H1 (cell line): ENCODE measurements at regions not wholly inside any gene's neighbourhood (a gene's known extent, or its start where the extent isn't known, plus 50 kb on each side); places are given as distances from the start of the nearest gene placed in this dataset.

ENCODE experiments used
- CTCF ChIA-PET: fragments of 300-600 bp; sonication (Branson Sonifier 250); formaldehyde crosslinking; loops from one replicate; lab custom pipeline; 2021; ENCODE audit not compliant: partially characterized antibody; lab: Charles Lee
- POLR2A ChIA-PET: fragments of 300-600 bp; sonication (Branson Sonifier 250); formaldehyde crosslinking; loops from one replicate; lab custom pipeline; 2021; ENCODE audit warnings: inconsistent platforms; ENCODE audit not compliant: partially characterized antibody; lab: Charles Lee
- DNase-seq, 2 experiments: peaks; one replicate each; pipeline versions ENCODE4 v3.0.0 to v3.0.0-alpha.2; 2010 to 2022; ENCODE audit warnings: low spot score in 2 of 2, low read depth in 1 of 2, mixed read lengths in 1 of 2
- FAIRE-seq: peaks from 2 replicates; lab custom pipeline; 2011; peaks lifted over from hg19 to GRCh38; lab: Jason Lieb, UNC
- H2AFZ ChIP-seq: 2 replicates; pipeline ENCODE4 v1.8.1; 2012; ENCODE audit warnings: low read length, inconsistent platforms
- H2AK5ac ChIP-seq: 2 replicates; pipeline ENCODE4 v1.6.1; 2013; ENCODE audit warnings: low read depth, low read length
- H2BK120ac ChIP-seq: replicated peaks from 2 replicates; pipeline ENCODE3; 2013; ENCODE audit warnings: low read depth, low read length, inconsistent platforms
- H2BK12ac ChIP-seq: 2 replicates; pipeline ENCODE4 v1.6.1; 2013; ENCODE audit warnings: low read depth, low read length
- H2BK15ac ChIP-seq: 2 replicates; pipeline ENCODE4 v1.6.1; 2013; ENCODE audit warnings: low read length
- H2BK20ac ChIP-seq: 2 replicates; pipeline ENCODE4 v1.6.1; 2013; ENCODE audit warnings: low read length
- H2BK5ac ChIP-seq: 2 replicates; pipeline ENCODE4 v1.6.1; 2013; ENCODE audit warnings: low read depth, low read length
- H3K14ac ChIP-seq: 2 replicates; pipeline ENCODE4 v1.6.1; 2013; ENCODE audit warnings: inconsistent platforms; ENCODE audit not compliant: insufficient read length
- H3K18ac ChIP-seq: 2 replicates; pipeline ENCODE4 v1.6.1; 2013; ENCODE audit warnings: low read length; ENCODE audit errors: extremely low read depth
- H3K23ac ChIP-seq: 2 replicates; pipeline ENCODE4 v1.6.1; 2013; ENCODE audit warnings: inconsistent platforms; ENCODE audit not compliant: insufficient read length
- H3K23me2 ChIP-seq: 2 replicates; pipeline ENCODE4 v1.6.1; 2013; ENCODE audit warnings: low read depth, low read length
- H3K27ac ChIP-seq: 2 replicates; pipeline ENCODE4 v1.6.1; 2011; ENCODE audit warnings: low read depth, low read length, inconsistent platforms
- H3K27me3 ChIP-seq, 4 experiments: replicated peaks in 1 of 4; 1 replicate in 1 of 4; 2 replicates in 3 of 4; pipeline versions ENCODE4 v1.6.1 to v1.8.1; 2011 to 2013; ENCODE audit warnings: low read length in 3 of 4, mild to moderate bottlenecking in 3 of 4, inconsistent platforms in 2 of 4, mixed read lengths in 2 of 4, moderate library complexity in 1 of 4; ENCODE audit not compliant: control insufficient read depth in 3 of 4, insufficient read depth in 3 of 4; ENCODE audit errors: extremely low read depth in 1 of 4
- H3K36me3 ChIP-seq, 4 experiments: 2 replicates each; pipeline versions ENCODE4 v1.6.1 to v1.8.1; 2011 to 2013; ENCODE audit warnings: mild to moderate bottlenecking in 4 of 4, low read length in 3 of 4, moderate library complexity in 2 of 4, control low read depth in 1 of 4, inconsistent platforms in 1 of 4; ENCODE audit not compliant: insufficient read depth in 4 of 4, control insufficient read depth in 2 of 4
- H3K4ac ChIP-seq: replicated peaks from 2 replicates; pipeline ENCODE3; 2013; ENCODE audit warnings: low read length, low read depth, mixed read lengths, inconsistent platforms; ENCODE audit not compliant: insufficient read length
- H3K4me1 ChIP-seq, 4 experiments: replicated peaks in 1 of 4; 1 replicate in 1 of 4; 2 replicates in 3 of 4; pipeline versions ENCODE4 v1.6.1 to v1.8.1; 2011 to 2013; ENCODE audit warnings: low read length in 3 of 4, inconsistent platforms in 2 of 4, mixed read lengths in 1 of 4; ENCODE audit not compliant: insufficient read depth in 4 of 4, control insufficient read depth in 3 of 4
- H3K4me2 ChIP-seq, 2 experiments: 2 replicates each; pipeline versions ENCODE4 v1.6.1 to v1.8.1; 2011 to 2013; ENCODE audit warnings: low read depth in 2 of 2, low read length in 2 of 2, control low read depth in 1 of 2, inconsistent platforms in 1 of 2, mild to moderate bottlenecking in 1 of 2; ENCODE audit not compliant: insufficient read depth in 1 of 2
- H3K4me3 ChIP-seq, 4 experiments: fragments of 200-600, 300-600 bp in 1 of 4; sonication (generic), shearing (Covaris generic), sonication (Bioruptor Twin) in 1 of 4; 2 replicates each; pipeline versions ENCODE4 v1.5.1 to v1.8.1; 2011 to 2016; ENCODE audit warnings: low read length in 4 of 4, low read depth in 3 of 4, control low read depth in 2 of 4, inconsistent platforms in 2 of 4, mild to moderate bottlenecking in 2 of 4, mixed read lengths in 1 of 4, moderate library complexity in 1 of 4; ENCODE audit not compliant: insufficient read depth in 2 of 4; ENCODE audit errors: extremely low read depth in 1 of 4
- H3K56ac ChIP-seq: replicated peaks from 2 replicates; pipeline ENCODE3; 2013; ENCODE audit warnings: low read depth, mild to moderate bottlenecking, mixed read lengths, low read length, inconsistent platforms; ENCODE audit not compliant: insufficient read length
- H3K79me1 ChIP-seq: 2 replicates; pipeline ENCODE4 v1.6.1; 2013; ENCODE audit warnings: low read depth, low read length, control low read depth
- H3K79me2 ChIP-seq, 2 experiments: 2 replicates each; pipeline versions ENCODE4 v1.6.1 to v1.8.1; 2012 to 2013; ENCODE audit warnings: low read length in 2 of 2, mild to moderate bottlenecking in 2 of 2, inconsistent platforms in 1 of 2; ENCODE audit not compliant: insufficient read depth in 2 of 2, control insufficient read depth in 1 of 2
- H3K9ac ChIP-seq, 4 experiments: replicated peaks in 1 of 4; 1 replicate in 1 of 4; 2 replicates in 3 of 4; pipeline versions ENCODE4 v1.6.1 to v1.8.1; 2011 to 2013; ENCODE audit warnings: low read depth in 3 of 4, low read length in 3 of 4, control low read depth in 2 of 4, mild to moderate bottlenecking in 2 of 4, moderate library complexity in 2 of 4, inconsistent platforms in 1 of 4; ENCODE audit errors: extremely low read depth in 1 of 4
- H3K9me3 ChIP-seq, 2 experiments: 2 replicates each; pipeline versions ENCODE4 v1.6.1 to v1.8.1; 2012 to 2013; ENCODE audit warnings: mild to moderate bottlenecking in 2 of 2, moderate library complexity in 2 of 2, control low read depth in 1 of 2, inconsistent platforms in 1 of 2, low read depth in 1 of 2, low read length in 1 of 2, mixed read lengths in 1 of 2; ENCODE audit not compliant: insufficient read depth in 2 of 2
- H4K20me1 ChIP-seq, 2 experiments: replicated peaks in 1 of 2; 2 replicates each; pipeline versions ENCODE3 to v1.8.1; 2011 to 2013; ENCODE audit warnings: inconsistent platforms in 2 of 2, low read length in 2 of 2, mild to moderate bottlenecking in 1 of 2; ENCODE audit not compliant: insufficient read depth in 2 of 2, control insufficient read depth in 1 of 2
- H4K5ac ChIP-seq: 2 replicates; pipeline ENCODE4 v1.6.1; 2013; ENCODE audit warnings: low read length, low read depth, mixed read lengths, inconsistent platforms; ENCODE audit not compliant: insufficient read length
- H4K8ac ChIP-seq: 2 replicates; pipeline ENCODE4 v1.8.0; 2013; ENCODE audit warnings: mild to moderate bottlenecking, moderate library complexity, low read length, inconsistent platforms; ENCODE audit not compliant: insufficient read depth; ENCODE audit errors: extremely low read depth
- H4K91ac ChIP-seq: replicated peaks from 2 replicates; pipeline ENCODE3; 2013; ENCODE audit warnings: low read length, mixed read lengths, inconsistent platforms; ENCODE audit not compliant: insufficient read length
- BCL11A ChIP-seq, 2 experiments: IDR thresholded peaks; one replicate each; pipeline ENCODE4 v1.6.1; 2011; ENCODE audit warnings: low read depth in 2 of 2, low read length in 2 of 2, mild to moderate bottlenecking in 2 of 2
- CEBPB ChIP-seq: IDR thresholded peaks from 2 replicates; pipeline ENCODE4 v1.6.1; 2012; ENCODE audit warnings: low read depth, low read length
- FOSL1 ChIP-seq: IDR thresholded peaks from 2 replicates; pipeline ENCODE4 v1.6.1; 2011; ENCODE audit warnings: mild to moderate bottlenecking, low read depth, low read length, moderate library complexity; ENCODE audit not compliant: insufficient read depth
- HDAC2 ChIP-seq, 2 experiments: fragments of 300-600 bp in 1 of 2; sonication (generic) in 1 of 2; IDR thresholded peaks; 2 replicates each; pipeline ENCODE4 v1.6.1; 2011 to 2012; ENCODE audit warnings: low read depth in 2 of 2, low read length in 2 of 2, mild to moderate bottlenecking in 2 of 2, moderate library complexity in 2 of 2, borderline replicate concordance in 1 of 2, inconsistent platforms in 1 of 2
- KDM1A ChIP-seq: fragments of 200-600, 300-600 bp; sonication (generic); IDR thresholded peaks from 2 replicates; pipeline ENCODE4 v1.7.1; 2016; ENCODE audit warnings: mild to moderate bottlenecking, low read length, borderline replicate concordance
- KDM4A ChIP-seq: IDR thresholded peaks from one replicate; pipeline ENCODE4 v1.7.1; 2012; ENCODE audit warnings: low read depth, mild to moderate bottlenecking, moderate library complexity, low read length, inconsistent platforms; ENCODE audit not compliant: severe bottlenecking
- KDM5A ChIP-seq: fragments of 200-600 bp; IDR thresholded peaks from 2 replicates; pipeline ENCODE4 v1.7.1; 2012; ENCODE audit warnings: mild to moderate bottlenecking, low read length, inconsistent platforms, mixed read lengths
- MAX ChIP-seq: IDR thresholded peaks from 2 replicates; pipeline ENCODE4 v1.6.1; 2012; ENCODE audit warnings: inconsistent platforms
- POLR2A ChIP-seq, 2 experiments: IDR thresholded peaks; 1 replicate in 1 of 2; 2 replicates in 1 of 2; pipeline ENCODE4 v1.6.1; 2011; ENCODE audit warnings: low read depth in 2 of 2, low read length in 2 of 2, mild to moderate bottlenecking in 2 of 2; ENCODE audit errors: control extremely low read depth in 1 of 2
- POLR2AphosphoS5 ChIP-seq: IDR thresholded peaks from 2 replicates; pipeline ENCODE4 v1.6.1; 2011; ENCODE audit warnings: low read depth, low read length
- RXRA ChIP-seq: IDR thresholded peaks from 2 replicates; pipeline ENCODE4 v1.6.1; 2011; ENCODE audit warnings: low read depth, mild to moderate bottlenecking, low read length, moderate library complexity; ENCODE audit not compliant: insufficient read depth
- SAP30 ChIP-seq: fragments of 300-600 bp; sonication (generic); IDR thresholded peaks from 2 replicates; pipeline ENCODE4 v1.7.1; 2012; ENCODE audit warnings: low read length, moderate library complexity, mild to moderate bottlenecking, inconsistent platforms; ENCODE audit not compliant: insufficient read depth, insufficient replicate concordance
- SIN3A ChIP-seq, 2 experiments: IDR thresholded peaks in 1 of 2; conservative IDR thresholded peaks in 1 of 2; 2 replicates each; pipeline ENCODE4 v1.6.1; 2011 to 2012; ENCODE audit warnings: low read length in 2 of 2, improper control_type of control experiment in 1 of 2, low read depth in 1 of 2, mild to moderate bottlenecking in 1 of 2
- SP4 ChIP-seq: IDR thresholded peaks from 2 replicates; pipeline ENCODE4 v1.6.1; 2012; ENCODE audit warnings: low read length, inconsistent platforms
- YY1 ChIP-seq: IDR thresholded peaks from 2 replicates; pipeline ENCODE4 v1.6.1; 2011; ENCODE audit warnings: low read depth, mild to moderate bottlenecking, low read length
- WGBS, 2 experiments: shearing (Covaris generic) in 1 of 2; methylation state at CpG; one replicate each; pipeline versions ENCODE4 v1.1.6 to v1.1.7; 2013 to 2015; ENCODE audit warnings: low lambda C conversion rate in 2 of 2, mixed read lengths in 2 of 2, inconsistent platforms in 1 of 2, low coverage in 1 of 2, missing lambda C conversion rate in 1 of 2; ENCODE audit not compliant: insufficient replicate concordance in 2 of 2, insufficient coverage in 1 of 2, insufficient read length in 1 of 2; ENCODE audit errors: extremely low coverage in 1 of 2, missing lambda C conversion rate in 1 of 2; 5-methylcytosine and 5-hydroxymethylcytosine counted together

- Histone ChIP-seq H3K23me2 (no peaks in the 10 kb centered on the region), H4K20me1 (no peaks in the 10 kb centered on the region), H3K27me3 (no peaks in the 10 kb centered on the region), H3K79me1 (no peaks in the 10 kb centered on the region), H3K4ac (no peak overlapping the region), H3K14ac (no peak overlapping the region), H3K4me2 (no peak overlapping the region), H2BK12ac (no peak overlapping the region), H2BK120ac (no peak overlapping the region), H3K4me3 (no peak overlapping the region), H3K18ac (no peak overlapping the region), H3K56ac (no peak overlapping the region), H3K9ac (no peak overlapping the region), H4K8ac (no peak overlapping the region), H3K27ac (no peak overlapping the region), H2BK20ac (no peak overlapping the region), H2BK15ac (no peak overlapping the region), H3K9me3 (no peaks in the 10 kb centered on the region), H2AK5ac (no peak overlapping the region), H3K23ac (no peak overlapping the region), H3K79me2 (no peaks in the 10 kb centered on the region), H2AFZ (0 out of 2 replicates have a peak overlapping the region, but pooled peaks have one; percentile 21), H3K36me3 (no peaks in the 10 kb centered on the region), H4K91ac (no peak overlapping the region), H4K5ac (no peak overlapping the region), H2BK5ac (no peak overlapping the region), H3K4me1 (no peaks in the 10 kb centered on the region)
- DNase-seq (no peak), FAIRE-seq (no peak)
- 92% methylated on average over 5 of the region's 5 CpGs; no CpG with 5 or more reads in 1 of the 2 experiments for WGBS, 2 experiments
- POLR2A ChIA-PET, result no interaction called here
- CTCF ChIA-PET, result interaction anchor here (0.9 kb wide), 1 partner anchor 13 kb away, joined by 3 read pairs; no protein-coding TSS in a partner anchor
- TF ChIP-seq KDM1A (no peak), KDM5A (no peak), CEBPB (no peak), BCL11A (IDR thresholded peaks at IDR 0.05; ENCODE audit: low read depth in 2 of 2, low read length in 2 of 2) (no peak), POLR2AphosphoS5 (no peak), KDM4A (no peak), SAP30 (no peak), POLR2A (IDR thresholded peaks at IDR 0.05; ENCODE audit: control extremely low read depth in 1 of 2, low read depth in 2 of 2, low read length in 2 of 2) (no peak), FOSL1 (no peak), MAX (no peak), YY1 (no peak), SP4 (no peak), RXRA (no peak), SIN3A (conservative IDR thresholded peaks at IDR 0.05 in 1 of 2, IDR thresholded peaks at IDR 0.05 in 1 of 2; ENCODE audit: low read depth in 1 of 2, low read length in 2 of 2) (no peak), HDAC2 (IDR thresholded peaks at IDR 0.05; ENCODE audit: borderline replicate concordance in 1 of 2, low read depth in 2 of 2, low read length in 2 of 2) (no peak)
These were observed 317.1 kb downstream of the ZIC4 start for GRCh38 chr3:147089286-147089685.
